GM13976 (cell line): ENCODE measurements at regions not wholly inside any gene's neighbourhood (a gene's known extent, or its start where the extent isn't known, plus 50 kb on each side); places are given as distances from the start of the nearest gene placed in this dataset.

ENCODE experiments used
- DNase-seq: peaks from one replicate; pipeline ENCODE4 v3.0.0; 2012; ENCODE audit warnings: low spot score
- in situ Hi-C: fragments of 300-500 bp; cut with MboI; formaldehyde crosslinking; loops from one replicate; pipeline ENCODE4 v1.12.0; 2022; ENCODE audit warnings: low sequenced_read_pairs, mixed read lengths, inconsistent platforms; ENCODE audit not compliant: unreplicated experiment
- TF ChIP-seq, protein P1 (sequence below): IDR thresholded peaks from 2 replicates; pipeline ENCODE4 v1.5.1; 2012; ENCODE audit warnings: borderline replicate concordance, mild to moderate bottlenecking; ENCODE audit not compliant: insufficient read depth; ENCODE audit errors: extremely low read depth, missing control alignments, control extremely low read depth

DNA sequence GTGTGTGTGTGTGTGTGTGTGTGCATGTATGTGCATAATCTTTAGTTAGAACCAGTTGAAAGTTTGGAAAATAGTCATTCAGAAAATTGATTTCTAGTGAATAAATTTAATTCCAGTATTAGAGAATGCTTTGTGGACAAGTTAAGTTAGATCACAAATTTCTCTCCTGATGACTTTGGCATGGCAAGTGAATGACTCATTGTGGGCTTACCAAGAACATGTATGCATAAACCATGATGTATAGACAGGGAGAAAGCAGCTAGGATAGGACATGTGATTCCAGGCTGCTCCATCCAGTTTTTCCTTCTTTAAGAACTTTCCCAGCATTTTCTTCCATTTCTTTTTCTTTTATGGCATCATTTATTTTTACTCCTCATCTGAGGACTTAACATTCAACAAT, 85.7 kb upstream of the SGCD start:
- DNase-seq = no peak
- TF ChIP-seq, protein P1, sequence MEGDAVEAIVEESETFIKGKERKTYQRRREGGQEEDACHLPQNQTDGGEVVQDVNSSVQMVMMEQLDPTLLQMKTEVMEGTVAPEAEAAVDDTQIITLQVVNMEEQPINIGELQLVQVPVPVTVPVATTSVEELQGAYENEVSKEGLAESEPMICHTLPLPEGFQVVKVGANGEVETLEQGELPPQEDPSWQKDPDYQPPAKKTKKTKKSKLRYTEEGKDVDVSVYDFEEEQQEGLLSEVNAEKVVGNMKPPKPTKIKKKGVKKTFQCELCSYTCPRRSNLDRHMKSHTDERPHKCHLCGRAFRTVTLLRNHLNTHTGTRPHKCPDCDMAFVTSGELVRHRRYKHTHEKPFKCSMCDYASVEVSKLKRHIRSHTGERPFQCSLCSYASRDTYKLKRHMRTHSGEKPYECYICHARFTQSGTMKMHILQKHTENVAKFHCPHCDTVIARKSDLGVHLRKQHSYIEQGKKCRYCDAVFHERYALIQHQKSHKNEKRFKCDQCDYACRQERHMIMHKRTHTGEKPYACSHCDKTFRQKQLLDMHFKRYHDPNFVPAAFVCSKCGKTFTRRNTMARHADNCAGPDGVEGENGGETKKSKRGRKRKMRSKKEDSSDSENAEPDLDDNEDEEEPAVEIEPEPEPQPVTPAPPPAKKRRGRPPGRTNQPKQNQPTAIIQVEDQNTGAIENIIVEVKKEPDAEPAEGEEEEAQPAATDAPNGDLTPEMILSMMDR = no peak

DNA sequence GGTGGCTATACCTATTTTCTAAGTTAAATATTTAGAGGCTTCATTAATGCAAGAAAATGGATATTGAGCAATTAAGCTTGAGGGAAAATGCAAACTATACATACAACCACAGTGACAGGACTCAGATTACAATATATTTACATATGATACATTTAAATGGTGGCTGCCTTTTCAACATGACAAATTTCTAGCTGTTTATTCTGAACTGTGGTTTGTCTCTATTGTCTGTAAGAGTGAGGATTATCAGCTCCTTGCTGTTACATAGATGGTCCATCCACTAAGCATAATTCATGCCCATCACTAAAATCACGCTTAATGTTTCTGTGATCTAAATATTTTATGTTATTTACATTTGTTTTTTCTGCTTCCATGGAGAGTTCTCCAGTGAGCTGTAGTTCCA, 81.1 kb upstream of the SGCD start:
- DNase-seq = no peak
- in situ Hi-C loops = no loop called here
- TF ChIP-seq, protein P1 = no peak

More for the DNA sequence above, 85.7 kb upstream of the SGCD start:
- in situ Hi-C loops = no loop called here

DNA sequence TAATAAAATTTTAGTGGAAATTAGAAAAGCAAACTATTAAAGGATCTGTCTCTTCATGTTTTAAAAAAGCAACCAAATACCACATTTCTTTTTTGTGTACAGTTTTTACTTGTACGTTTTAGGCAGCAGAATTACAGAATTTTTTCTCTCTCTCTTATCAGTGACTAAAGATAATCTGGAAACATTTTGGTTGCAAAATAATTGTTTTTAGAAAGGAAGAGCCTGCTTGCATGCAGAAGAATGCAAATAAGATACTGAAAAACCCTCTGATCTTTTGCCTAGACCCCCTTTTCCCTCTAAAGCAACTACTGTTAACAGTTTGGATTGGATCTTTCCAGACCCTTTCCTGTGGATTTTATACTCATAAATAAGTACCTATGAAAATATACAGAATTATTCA, 75.9 kb upstream of the SGCD start:
- TF ChIP-seq, protein P1 = no peak
- no peak for DNase-seq
- in situ Hi-C loops = no loop called here

DNA sequence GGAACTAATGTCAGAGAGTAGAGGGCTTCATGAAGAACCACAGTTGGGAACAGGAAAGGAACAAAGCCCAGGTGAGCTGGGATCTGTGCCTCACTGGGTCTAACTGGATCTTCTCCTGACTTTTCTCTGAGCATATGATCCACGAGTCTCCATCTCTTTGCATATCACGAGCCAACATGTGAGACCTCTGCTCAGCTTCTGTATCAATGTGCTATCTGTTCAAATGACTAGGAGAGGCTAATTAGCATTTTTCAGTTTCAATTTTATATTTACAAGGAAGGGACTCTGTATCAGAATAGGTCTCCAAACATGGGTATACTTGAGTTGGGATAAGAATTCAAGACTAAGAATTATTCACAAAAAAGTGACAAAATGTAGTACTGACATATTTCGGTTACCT, 73.8 kb upstream of the SGCD start:
- in situ Hi-C loops = no loop called here
- DNase-seq = no peak
- TF ChIP-seq, protein P1 = no peak

DNA sequence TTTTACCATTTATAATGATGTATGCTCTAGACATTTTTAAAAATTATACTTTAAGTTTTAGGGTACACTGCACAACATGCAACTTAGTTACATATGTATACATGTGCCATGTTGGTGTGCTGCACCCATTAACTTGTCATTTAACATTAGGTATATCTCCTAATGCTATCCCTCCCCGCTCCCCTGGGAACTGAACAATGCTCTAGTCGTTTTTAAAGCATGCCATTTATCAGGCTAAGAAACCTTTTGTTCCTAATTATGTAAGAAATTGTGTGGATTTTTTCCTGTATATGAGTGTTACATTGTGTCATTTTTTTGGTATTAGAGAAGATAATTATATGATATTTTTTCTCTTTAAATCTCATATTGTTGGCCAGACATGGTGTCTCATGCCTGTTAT, 72.8 kb upstream of the SGCD start:
- in situ Hi-C loops = no loop called here
- TF ChIP-seq, protein P1 = no peak
- DNase-seq = no peak

DNA sequence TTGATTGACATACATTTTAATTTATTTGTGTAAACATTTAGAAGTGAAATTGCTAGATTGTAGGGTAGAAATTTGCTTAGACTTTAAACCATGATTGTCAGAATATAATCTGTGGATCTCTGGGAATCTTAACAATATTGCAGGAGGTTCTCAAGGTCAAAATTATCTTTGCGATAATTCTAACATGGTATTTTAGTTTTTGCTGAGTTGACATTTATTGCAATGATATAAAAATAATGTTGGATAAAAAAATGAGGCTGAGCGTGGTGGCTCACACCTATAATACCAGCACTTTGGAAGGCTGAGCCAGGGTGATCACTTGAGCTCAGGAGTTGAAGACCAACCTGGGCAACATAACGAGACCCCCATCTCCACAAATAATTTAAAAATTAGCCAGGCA, 70.3 kb upstream of the SGCD start:
- TF ChIP-seq, protein P1 = no peak
- in situ Hi-C loops = no loop called here
- DNase-seq = no peak

DNA sequence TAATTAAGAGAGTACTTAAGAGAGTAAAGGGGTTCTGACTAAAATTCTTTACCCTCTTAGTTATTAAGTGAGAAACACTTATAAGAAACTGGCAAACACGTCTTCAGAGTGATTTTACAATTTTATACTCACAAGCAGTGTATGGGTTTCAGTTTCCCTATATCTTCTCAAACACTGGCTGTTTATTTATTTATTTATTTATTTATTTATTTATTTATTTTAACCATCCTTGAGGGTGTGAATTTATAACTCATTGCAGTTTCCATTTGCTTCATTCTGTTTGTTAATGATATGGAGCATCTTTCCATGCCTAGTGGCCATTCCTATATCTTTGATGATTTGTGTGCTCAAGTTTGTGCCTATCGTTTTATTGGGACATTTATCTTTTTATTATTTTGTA, 68.0 kb upstream of the SGCD start:
- no peak for DNase-seq
- in situ Hi-C loops = no loop called here
- TF ChIP-seq, protein P1 = no peak
